Stomach (tissue), 8 donors: ENCODE measurements at regions not wholly inside any gene's neighbourhood (a gene's known extent, or its start where the extent isn't known, plus 50 kb on each side); places are given as distances from the start of the nearest gene placed in this dataset.

Source experiments
- DNase-seq, 2 donors: peaks; one replicate each; pipeline versions ENCODE4 v3.0.0 to v3.0.0-alpha.2; 2013 to 2019
- H3K27ac ChIP-seq, 5 donors: fragments of 200-600 bp in 4 of 5; sonication (generic) in 4 of 5; one replicate each; pipeline ENCODE4 v1.5.1; 2013 to 2019; ENCODE audit warnings: mild to moderate bottlenecking in 1 of 5, moderate library complexity in 1 of 5
- H3K27me3 ChIP-seq, 3 donors: fragments of 200-600 bp; sonication (generic); one replicate each; pipeline ENCODE4 v1.5.1; 2017 to 2019; ENCODE audit warnings: mixed run types in 1 of 3
- H3K36me3 ChIP-seq, 4 donors: fragments of 200-600 bp; sonication (generic); 1 replicate in 3 of 4; 2 replicates in 1 of 4; pipeline ENCODE4 v1.5.1; 2016 to 2019
- H3K4me1 ChIP-seq, 4 donors: fragments of 200-600 bp; sonication (generic); one replicate each; pipeline ENCODE4 v1.5.1; 2016 to 2019
- H3K4me3 ChIP-seq, 4 donors: fragments of 200-600 bp; sonication (generic) in 3 of 4; one replicate each; pipeline ENCODE4 v1.5.1; 2016 to 2019; ENCODE audit warnings: mild to moderate bottlenecking in 1 of 4
- H3K9me3 ChIP-seq, 4 donors: fragments of 200-600 bp; sonication (generic); one replicate each; pipeline ENCODE4 v1.5.1; 2016 to 2019
- EP300 ChIP-seq: sonication (generic); formaldehyde crosslinking; IDR thresholded peaks from one replicate; pipeline ENCODE4 v1.6.1; 2017; ENCODE audit warnings: antibody characterized with exemption
- POLR2A ChIP-seq, 4 donors: fragments of 450-650 bp; IDR thresholded peaks; one replicate each; pipeline ENCODE4 v1.6.1; 2016; ENCODE audit warnings: antibody characterized with exemption in 4 of 4, control low read depth in 2 of 4, mild to moderate bottlenecking in 1 of 4, moderate library complexity in 1 of 4
- POLR2AphosphoS5 ChIP-seq, 3 donors: sonication (generic); formaldehyde crosslinking; IDR thresholded peaks; one replicate each; pipeline ENCODE4 v1.6.1; 2016; ENCODE audit warnings: antibody characterized with exemption in 3 of 3
- WGBS, 5 donors: extraction: QIAGEN DNeasy Blood & Tissue Kit in 3 of 5; methylation state at CpG; one replicate each; pipeline versions ENCODE4 v1.1.5 to v1.1.7; 2013 to 2018; 5-methylcytosine and 5-hydroxymethylcytosine counted together
- intact Hi-C: fragments of 100-400 bp; cut with DNase I; formaldehyde crosslinking; loops from one replicate; pipeline ENCODE4 v1.15.1; 2023; ENCODE audit warnings: low total_unique reads
- TF ChIP-seq, protein P1 (sequence below), 7 experiments: fragments of 450-650 bp in 4 of 7; fragments of 200-600 bp in 3 of 7; sonication (generic) in 3 of 7; IDR thresholded peaks; one replicate each; pipeline ENCODE4 v1.5.1; 2016 to 2019; ENCODE audit warnings: antibody characterized with exemption in 7 of 7, control low read depth in 2 of 7, mild to moderate bottlenecking in 1 of 7
- donor health status: healthy with polysubstance abuse.
- donor health status: Bipolar disorder and iron deficiency.
- donor health status: healthy.

DNA sequence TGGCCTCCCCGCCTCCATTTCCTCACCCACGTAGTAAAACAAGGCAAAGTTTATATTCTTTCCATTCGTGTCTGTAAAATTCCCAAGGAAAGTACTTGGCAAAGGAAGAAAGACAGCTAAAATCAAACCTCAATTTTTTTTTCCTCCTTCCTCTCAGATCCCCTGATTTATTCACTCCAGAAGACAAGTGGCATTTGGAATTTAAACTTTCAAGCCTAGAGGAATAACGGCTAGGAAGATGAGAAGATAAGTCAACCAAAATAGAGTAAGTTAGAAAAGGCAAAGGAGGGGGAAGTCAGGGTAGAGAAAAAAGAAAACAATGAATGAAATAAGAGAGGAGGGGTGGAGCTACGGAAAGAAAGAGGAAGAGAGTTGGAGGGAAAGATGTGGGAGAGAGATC lies 198.9 kb upstream of the PIK3C3 start:
- TF ChIP-seq POLR2A (IDR thresholded peaks at IDR 0.05) = no peak
- TF ChIP-seq EP300 = no peak
- TF ChIP-seq POLR2AphosphoS5 (IDR thresholded peaks at IDR 0.05) = no peak
- TF ChIP-seq, protein P1, sequence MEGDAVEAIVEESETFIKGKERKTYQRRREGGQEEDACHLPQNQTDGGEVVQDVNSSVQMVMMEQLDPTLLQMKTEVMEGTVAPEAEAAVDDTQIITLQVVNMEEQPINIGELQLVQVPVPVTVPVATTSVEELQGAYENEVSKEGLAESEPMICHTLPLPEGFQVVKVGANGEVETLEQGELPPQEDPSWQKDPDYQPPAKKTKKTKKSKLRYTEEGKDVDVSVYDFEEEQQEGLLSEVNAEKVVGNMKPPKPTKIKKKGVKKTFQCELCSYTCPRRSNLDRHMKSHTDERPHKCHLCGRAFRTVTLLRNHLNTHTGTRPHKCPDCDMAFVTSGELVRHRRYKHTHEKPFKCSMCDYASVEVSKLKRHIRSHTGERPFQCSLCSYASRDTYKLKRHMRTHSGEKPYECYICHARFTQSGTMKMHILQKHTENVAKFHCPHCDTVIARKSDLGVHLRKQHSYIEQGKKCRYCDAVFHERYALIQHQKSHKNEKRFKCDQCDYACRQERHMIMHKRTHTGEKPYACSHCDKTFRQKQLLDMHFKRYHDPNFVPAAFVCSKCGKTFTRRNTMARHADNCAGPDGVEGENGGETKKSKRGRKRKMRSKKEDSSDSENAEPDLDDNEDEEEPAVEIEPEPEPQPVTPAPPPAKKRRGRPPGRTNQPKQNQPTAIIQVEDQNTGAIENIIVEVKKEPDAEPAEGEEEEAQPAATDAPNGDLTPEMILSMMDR (IDR thresholded peaks at IDR 0.05) = no peak
- Histone ChIP-seq H3K9me3 (no peaks in the 10 kb centered on the region), H3K27ac (no peak overlapping the region), H3K36me3 (no peaks in the 10 kb centered on the region), H3K4me3 (no peak overlapping the region), H3K4me1 (no peaks in the 10 kb centered on the region), H3K27me3 (no peaks in the 10 kb centered on the region)
- intact Hi-C loops = no loop called here
- DNase-seq = no peak
- 44 to 64% (median 59%) methylated on average over 5 of the region's 5 CpGs for WGBS, 5 donors

DNA sequence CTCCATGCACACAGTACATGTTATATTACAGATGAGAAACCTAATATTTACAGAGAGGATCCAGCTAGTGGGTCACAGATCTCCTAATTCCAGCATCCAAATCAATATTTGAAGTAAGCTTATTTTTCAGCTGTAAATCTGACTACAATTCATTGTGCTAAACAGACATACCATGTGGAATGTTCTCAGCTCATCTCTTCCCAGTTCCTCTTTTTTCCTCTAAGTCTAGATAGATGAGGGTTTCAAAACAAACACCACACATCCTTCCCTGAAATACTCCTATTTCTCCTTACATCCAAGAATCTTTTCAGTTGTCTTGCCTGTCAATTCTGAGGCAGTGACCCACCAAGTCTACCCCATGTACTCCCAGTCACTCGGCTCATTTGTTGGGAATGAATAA lies 200.7 kb upstream of the PIK3C3 start:
- TF ChIP-seq EP300 = no peak
- TF ChIP-seq, protein P1 (IDR thresholded peaks at IDR 0.05) = no peak
- no peak for TF ChIP-seq POLR2A (IDR thresholded peaks at IDR 0.05)
- no peak for TF ChIP-seq POLR2AphosphoS5 (IDR thresholded peaks at IDR 0.05)
- H3K27me3 ChIP-seq = no peaks in the 10 kb centered on the region
- no peaks in the 10 kb centered on the region for H3K9me3 ChIP-seq
- 80 to 92% (median 86%) methylated on average over 1 of the region's 1 CpG for WGBS, 5 donors
- no peaks in the 10 kb centered on the region for H3K4me1 ChIP-seq
- intact Hi-C loops = no loop called here
- no peak overlapping the region for H3K4me3 ChIP-seq
- DNase-seq = no peak
- no peaks in the 10 kb centered on the region for H3K36me3 ChIP-seq
- H3K27ac ChIP-seq = no peak overlapping the region

DNA sequence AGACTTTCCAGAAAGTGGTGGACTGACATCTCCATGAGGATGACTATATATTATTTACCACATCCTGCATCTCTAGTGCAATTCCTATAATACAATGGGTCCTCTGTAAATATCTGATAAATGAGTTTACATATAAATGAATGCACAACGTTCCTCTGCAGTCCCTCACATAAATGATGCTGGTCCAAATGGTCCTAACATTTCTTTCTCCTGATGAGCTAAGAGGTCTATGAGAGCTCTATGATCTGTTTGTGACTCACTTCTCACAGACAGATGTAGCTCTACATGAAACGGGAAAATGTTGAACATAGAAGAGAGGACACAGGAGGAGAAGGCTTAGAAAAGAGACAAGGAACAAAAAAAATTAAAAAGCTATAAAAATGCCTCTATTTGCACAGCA lies 201.2 kb upstream of the PIK3C3 start:
- intact Hi-C loops = no loop called here
- TF ChIP-seq POLR2AphosphoS5 (IDR thresholded peaks at IDR 0.05) = no peak
- TF ChIP-seq POLR2A (IDR thresholded peaks at IDR 0.05) = no peak
- TF ChIP-seq, protein P1 (IDR thresholded peaks at IDR 0.05) = no peak
- no peak for TF ChIP-seq EP300

DNA sequence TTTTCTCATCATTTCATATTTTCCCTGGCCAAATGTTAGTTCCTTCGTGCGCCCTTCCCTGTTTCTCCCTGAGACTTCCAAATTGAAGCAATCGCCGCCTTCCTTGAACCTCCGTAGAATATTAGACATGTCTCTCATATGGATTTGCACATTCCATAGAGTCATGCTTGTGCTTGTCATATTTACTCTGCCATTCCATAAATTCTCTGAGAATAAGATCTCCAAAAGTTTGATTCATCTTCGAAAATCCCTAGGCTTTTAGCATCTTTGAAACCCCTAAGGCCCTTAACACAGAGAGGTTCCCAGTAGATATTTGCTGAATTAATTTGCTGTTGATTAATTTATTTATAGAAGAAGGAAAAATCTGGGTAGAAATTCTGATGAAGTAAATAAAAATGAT lies 202.2 kb upstream of the PIK3C3 start:
- Histone ChIP-seq H3K9me3 (no peaks in the 10 kb centered on the region), H3K27me3 (no peaks in the 10 kb centered on the region), H3K27ac (no peak overlapping the region), H3K36me3 (no peaks in the 10 kb centered on the region), H3K4me1 (no peaks in the 10 kb centered on the region), H3K4me3 (no peak overlapping the region)
- intact Hi-C loops = no loop called here
- 91 to 96% (median 94%) methylated on average over 6 of the region's 6 CpGs for WGBS, 5 donors
- TF ChIP-seq, protein P1 (IDR thresholded peaks at IDR 0.05) = no peak
- TF ChIP-seq EP300 = no peak
- TF ChIP-seq POLR2AphosphoS5 (IDR thresholded peaks at IDR 0.05) = no peak
- TF ChIP-seq POLR2A (IDR thresholded peaks at IDR 0.05) = no peak
- DNase-seq = no peak

More for the DNA sequence above, 201.2 kb upstream of the PIK3C3 start:
- Histone ChIP-seq H3K36me3 (no peaks in the 10 kb centered on the region), H3K27ac (no peak overlapping the region), H3K4me3 (no peak overlapping the region), H3K27me3 (no peaks in the 10 kb centered on the region), H3K4me1 (no peaks in the 10 kb centered on the region), H3K9me3 (no peaks in the 10 kb centered on the region)
- DNase-seq = no peak
- WGBS, 5 donors = 44 to 55% (median 49%) methylated on average over 2 of the region's 2 CpGs
